Endodermal cell (in vitro differentiated cells): ENCODE measurements at regions not wholly inside any gene's neighbourhood (a gene's known extent, or its start where the extent isn't known, plus 50 kb on each side); places are given as distances from the start of the nearest gene placed in this dataset.

Experiments
- DNase-seq: peaks from one replicate; pipeline ENCODE4 v3.0.0-alpha.2; 2017
- H3K27ac ChIP-seq: 2 replicates; pipeline ENCODE4 v1.5.1; 2013; ENCODE audit warnings: mild to moderate bottlenecking, low read depth, low read length, moderate library complexity
- H3K27me3 ChIP-seq: 2 replicates; pipeline ENCODE4 v1.6.1; 2013; ENCODE audit warnings: mild to moderate bottlenecking, low read length, moderate library complexity; ENCODE audit not compliant: insufficient read depth, control insufficient read depth, poor library complexity, severe bottlenecking
- H3K36me3 ChIP-seq: 2 replicates; pipeline ENCODE4 v1.7.0; 2013; ENCODE audit warnings: mild to moderate bottlenecking, low read length, moderate library complexity; ENCODE audit not compliant: control insufficient read depth, insufficient read depth
- H3K4me1 ChIP-seq: one replicate; pipeline ENCODE4 v1.7.0; 2013; ENCODE audit warnings: low read length; ENCODE audit not compliant: control insufficient read depth, insufficient read depth
- H3K4me3 ChIP-seq: 2 replicates; pipeline ENCODE4 v1.5.1; 2013; ENCODE audit warnings: mild to moderate bottlenecking, low read length, moderate library complexity
- H3K9ac ChIP-seq: 2 replicates; pipeline ENCODE4 v1.6.1; 2013; ENCODE audit warnings: mild to moderate bottlenecking, low read length, moderate library complexity; ENCODE audit not compliant: poor library complexity, severe bottlenecking; ENCODE audit errors: extremely low read depth
- H3K9me3 ChIP-seq: 2 replicates; pipeline ENCODE4 v1.6.1; 2013; ENCODE audit warnings: mild to moderate bottlenecking, low read length, moderate library complexity; ENCODE audit not compliant: control insufficient read depth
- H3K27ac Mint-ChIP-seq: 2 replicates; pipeline ENCODE4 v1.8.0; 2020; ENCODE audit warnings: mixed read lengths
- H3K27me3 Mint-ChIP-seq: 2 replicates; pipeline ENCODE4 v1.8.0; 2021; ENCODE audit warnings: mild to moderate bottlenecking, mixed read lengths; ENCODE audit not compliant: insufficient read depth
- H3K36me3 Mint-ChIP-seq: 2 replicates; pipeline ENCODE4 v1.8.0; 2020; ENCODE audit warnings: low read depth, mixed read lengths
- H3K4me1 Mint-ChIP-seq: 2 replicates; pipeline ENCODE4 v1.8.0; 2020; ENCODE audit warnings: mixed read lengths
- H3K4me3 Mint-ChIP-seq: 2 replicates; pipeline ENCODE4 v1.8.0; 2020; ENCODE audit warnings: mild to moderate bottlenecking, moderate library complexity, mixed read lengths
- H3K9me3 Mint-ChIP-seq: 2 replicates; pipeline ENCODE4 v1.8.0; 2020; ENCODE audit warnings: mild to moderate bottlenecking, mixed read lengths
- CTCF ChIP-seq: fragments of 200-600 bp; sonication (generic); conservative IDR thresholded peaks from 2 replicates; pipeline ENCODE4 v1.5.0; 2021; ENCODE audit warnings: antibody characterized with exemption, mild to moderate bottlenecking
- WGBS, 2 experiments: methylation state at CpG; one replicate each; pipeline versions ENCODE4 v1.1.5 to v1.1.7; 2013; ENCODE audit warnings: missing lambda C conversion rate in 2 of 2, mixed read lengths in 1 of 2; ENCODE audit not compliant: insufficient coverage in 1 of 2, insufficient read length in 1 of 2; 5-methylcytosine and 5-hydroxymethylcytosine counted together

GRCh38 chr2:228786901-228787300, 484.2 kb downstream of the PID1 start:
- Mint-ChIP-seq H3K4me1 (no peaks in the 10 kb centered on the region), H3K27me3 (no peaks in the 10 kb centered on the region), H3K27ac (no peak overlapping the region), H3K36me3 (no peaks in the 10 kb centered on the region), H3K4me3 (no peak overlapping the region), H3K9me3 (peaks cover 2% of the 10 kb centered on the region)
- no peak for TF ChIP-seq CTCF
- WGBS, 2 experiments: 83 to 88% methylated on average over 6 of the region's 6 CpGs
- H3K36me3 ChIP-seq: no peaks in the 10 kb centered on the region
- H3K27me3 ChIP-seq: no peaks in the 10 kb centered on the region
- H3K4me3 ChIP-seq: no peak overlapping the region
- H3K27ac ChIP-seq: no peak overlapping the region
- no peaks in the 10 kb centered on the region for H3K9me3 ChIP-seq
- H3K4me1 ChIP-seq: no peaks in the 10 kb centered on the region
- DNase-seq: no peak
- H3K9ac ChIP-seq: no peak overlapping the region

- Mint-ChIP-seq H3K27me3 (no peaks in the 10 kb centered on the region), H3K36me3 (no peaks in the 10 kb centered on the region), H3K4me3 (no peak overlapping the region), H3K27ac (no peak overlapping the region), H3K9me3 (peaks cover 2% of the 10 kb centered on the region), H3K4me1 (no peaks in the 10 kb centered on the region)
- H3K4me1 ChIP-seq: no peaks in the 10 kb centered on the region
- H3K4me3 ChIP-seq: no peak overlapping the region
- no peaks in the 10 kb centered on the region for H3K27me3 ChIP-seq
- TF ChIP-seq CTCF: no peak
- H3K27ac ChIP-seq: no peak overlapping the region
- H3K9me3 ChIP-seq: no peaks in the 10 kb centered on the region
- 84 to 91% methylated on average over 4 of the region's 4 CpGs for WGBS, 2 experiments
- no peak overlapping the region for H3K9ac ChIP-seq
- no peaks in the 10 kb centered on the region for H3K36me3 ChIP-seq
- DNase-seq: no peak
Measured at GRCh38 chr2:228782281-228782680, 488.8 kb downstream of the PID1 start.

GRCh38 chr2:228777855-228778355, 493.2 kb downstream of the PID1 start:
- Mint-ChIP-seq H3K36me3 (no peaks in the 10 kb centered on the region), H3K9me3 (no peaks in the 10 kb centered on the region), H3K4me3 (no peak overlapping the region), H3K4me1 (no peaks in the 10 kb centered on the region), H3K27ac (no peak overlapping the region), H3K27me3 (no peaks in the 10 kb centered on the region)
- H3K9ac ChIP-seq: no peak overlapping the region
- DNase-seq: no peak
- no peaks in the 10 kb centered on the region for H3K27me3 ChIP-seq
- H3K4me3 ChIP-seq: no peak overlapping the region
- H3K4me1 ChIP-seq: no peaks in the 10 kb centered on the region
- 66 to 67% methylated on average over 5 of the region's 5 CpGs for WGBS, 2 experiments
- no peaks in the 10 kb centered on the region for H3K36me3 ChIP-seq
- TF ChIP-seq CTCF: no peak
- H3K27ac ChIP-seq: no peak overlapping the region
- H3K9me3 ChIP-seq: no peaks in the 10 kb centered on the region
